GM12878 (cell line): ENCODE measurements at regions not wholly inside any gene's neighbourhood (a gene's known extent, or its start where the extent isn't known, plus 50 kb on each side); places are given as distances from the start of the nearest gene placed in this dataset.

Source experiments
- ATAC-seq: fragments of 200-7000 bp; cut with Tn5 transposase; 3 replicates; pipeline ENCODE4 v1.9.1; 2020; ENCODE audit warnings: mild to moderate bottlenecking, moderate library complexity
- BruUV-seq: library from RNA; stranded (reverse); fragments of 400-500 nt; replicated peaks from 2 replicates; lab custom pipeline; 2021; lab: Mats Ljungman, UMichigan
- CTCF ChIA-PET: fragments of 300-600 bp; sonication (Branson Sonifier 250); formaldehyde crosslinking; extraction: SDS; loops from one replicate; lab custom pipeline; 2021; ENCODE audit warnings: inconsistent platforms; lab: Yijun Ruan, JAX
- POLR2A ChIA-PET: fragments of 350-600 bp; formaldehyde crosslinking; extraction: SDS; loops from one replicate; lab custom pipeline; 2021; ENCODE audit warnings: inconsistent platforms; lab: Charles Lee
- RAD21 ChIA-PET: fragments of 300-600 bp; sonication (Branson Sonifier 250); formaldehyde crosslinking; loops from one replicate; lab custom pipeline; 2023; ENCODE audit warnings: antibody characterized with exemption; ENCODE audit not compliant: unreplicated experiment; lab: Charles Lee
- SMC1A ChIA-PET: fragments of 300-600 bp; sonication (Branson Sonifier 250); formaldehyde crosslinking; loops from one replicate; lab custom pipeline; 2023; ENCODE audit not compliant: unreplicated experiment, uncharacterized antibody; lab: Charles Lee
- DNase-seq: peaks from one replicate; pipeline ENCODE4 v3.0.0-alpha.2; 2011; ENCODE audit warnings: low read depth, low spot score
- FAIRE-seq: peaks from 3 replicates; lab custom pipeline; 2011; peaks lifted over from hg19 to GRCh38; lab: Jason Lieb, UNC
- H2AFZ ChIP-seq: 2 replicates; pipeline ENCODE4 v1.6.0; 2011; ENCODE audit warnings: low read depth, low read length, control low read depth; ENCODE audit not compliant: control insufficient read depth
- H3K27ac ChIP-seq: 2 replicates; pipeline ENCODE4 v1.5.1; 2011; ENCODE audit warnings: control low read depth; ENCODE audit not compliant: control insufficient read depth, insufficient read depth
- H3K27me3 ChIP-seq, 2 experiments: replicated peaks in 1 of 2; 2 replicates each; pipeline versions ENCODE4 v1.6.0 to v1.6.1; 2011; ENCODE audit warnings: low read length in 1 of 2; ENCODE audit not compliant: control insufficient read depth in 2 of 2, insufficient read depth in 2 of 2
- H3K36me3 ChIP-seq, 2 experiments: 2 replicates each; pipeline ENCODE4 v1.5.1; 2011; ENCODE audit warnings: low read length in 1 of 2; ENCODE audit not compliant: control insufficient read depth in 2 of 2, insufficient read depth in 2 of 2
- H3K4me1 ChIP-seq: 2 replicates; pipeline ENCODE4 v1.6.1; 2011; ENCODE audit warnings: mild to moderate bottlenecking, low read length, moderate library complexity, mixed read lengths; ENCODE audit not compliant: control insufficient read depth, insufficient read depth
- H3K4me2 ChIP-seq: 2 replicates; pipeline ENCODE4 v1.6.0; 2011; ENCODE audit warnings: control low read depth; ENCODE audit not compliant: control insufficient read depth, insufficient read depth
- H3K4me3 ChIP-seq: fragments of 200-600 bp; sonication (generic); 2 replicates; pipeline ENCODE4 v1.5.1; 2016
- H3K79me2 ChIP-seq: 2 replicates; pipeline ENCODE4 v1.6.0; 2011; ENCODE audit warnings: low read length; ENCODE audit not compliant: control insufficient read depth, insufficient read depth
- H3K9ac ChIP-seq: 2 replicates; pipeline ENCODE4 v1.8.0; 2011; ENCODE audit warnings: low read length, control low read depth, mixed read lengths; ENCODE audit not compliant: control insufficient read depth, insufficient read depth
- H3K9me3 ChIP-seq: replicated peaks from 3 replicates; pipeline ENCODE4 v1.5.1; 2011; ENCODE audit warnings: mild to moderate bottlenecking, low read length; ENCODE audit not compliant: control insufficient read depth, insufficient read depth
- H4K20me1 ChIP-seq: 2 replicates; pipeline ENCODE4 v1.6.0; 2011; ENCODE audit not compliant: control insufficient read depth, insufficient read depth
- BCL11A ChIP-seq: IDR thresholded peaks from 2 replicates; pipeline ENCODE4 v1.6.1; 2011; ENCODE audit warnings: low read depth, low read length
- BMI1 ChIP-seq: fragments of 450-650 bp; IDR thresholded peaks from 2 replicates; pipeline ENCODE4 v1.6.1; 2016; ENCODE audit warnings: mild to moderate bottlenecking, moderate library complexity, borderline replicate concordance
- ESRRA ChIP-seq: IDR thresholded peaks from 2 replicates; pipeline ENCODE4 v1.6.1; 2012; ENCODE audit warnings: mild to moderate bottlenecking, low read length, improper control_type of control experiment
- ETV6 ChIP-seq, 2 experiments: fragments of 450-650 bp in 1 of 2; IDR thresholded peaks in 1 of 2; conservative IDR thresholded peaks in 1 of 2; 2 replicates each; pipeline ENCODE4 v1.6.1; 2014; ENCODE audit warnings: antibody characterized with exemption in 1 of 2, borderline replicate concordance in 1 of 2, low read depth in 1 of 2, mild to moderate bottlenecking in 1 of 2, moderate library complexity in 1 of 2
- HDAC6 ChIP-seq: fragments of 200-600 bp; sonication (generic); IDR thresholded peaks from one replicate; pipeline ENCODE4 v1.8.0; 2017; ENCODE audit warnings: antibody characterized with exemption; ENCODE audit not compliant: unreplicated experiment
- IRF5 ChIP-seq: fragments of 450-650 bp; IDR thresholded peaks from 2 replicates; pipeline ENCODE4 v1.6.1; 2017; ENCODE audit warnings: borderline replicate concordance
- NFYA ChIP-seq: IDR thresholded peaks from 2 replicates; pipeline ENCODE4 v1.6.1; 2011; ENCODE audit warnings: low read depth, mild to moderate bottlenecking, low read length, improper control_type of control experiment, borderline replicate concordance
- RUNX3 ChIP-seq: IDR thresholded peaks from 2 replicates; pipeline ENCODE4 v1.6.1; 2012; ENCODE audit warnings: low read length, inconsistent platforms
- SMC3 ChIP-seq: IDR thresholded peaks from 2 replicates; pipeline ENCODE4 v1.6.1; 2011; ENCODE audit warnings: low read length, improper control_type of control experiment, borderline replicate concordance
- SPI1 ChIP-seq: IDR thresholded peaks from 2 replicates; pipeline ENCODE4 v1.6.1; 2011; ENCODE audit warnings: low read depth, mild to moderate bottlenecking, low read length, moderate library complexity, borderline replicate concordance; ENCODE audit not compliant: insufficient read depth
- USF2 ChIP-seq: IDR thresholded peaks from 2 replicates; pipeline ENCODE4 v1.6.1; 2011; ENCODE audit warnings: low read depth, low read length, improper control_type of control experiment, borderline replicate concordance
- WRNIP1 ChIP-seq: IDR thresholded peaks from 2 replicates; pipeline ENCODE4 v1.6.1; 2011; ENCODE audit warnings: low read depth, low read length, improper control_type of control experiment, borderline replicate concordance
- ZBTB40 ChIP-seq: fragments of 450-650 bp; IDR thresholded peaks from 2 replicates; pipeline ENCODE4 v1.6.1; 2016; ENCODE audit warnings: mild to moderate bottlenecking, moderate library complexity, borderline replicate concordance
- ZNF592 ChIP-seq: fragments of 450-650 bp; IDR thresholded peaks from 2 replicates; pipeline ENCODE4 v1.6.1; 2017; ENCODE audit warnings: mild to moderate bottlenecking, moderate library complexity
- WGBS: methylation state at CpG from one replicate; pipeline ENCODE4 v1.1.6; 2016; ENCODE audit warnings: low lambda C conversion rate; ENCODE audit not compliant: insufficient replicate concordance, insufficient coverage; ENCODE audit errors: missing lambda C conversion rate; 5-methylcytosine and 5-hydroxymethylcytosine counted together
- in situ Hi-C: fragments of 300-500 bp; cut with MboI; formaldehyde crosslinking; loops from 9 replicates; pipeline ENCODE4 v1.14.3; 2018; ENCODE audit warnings: mixed read lengths
- intact Hi-C: fragments of 100-400 bp; cut with micrococcal nuclease; formaldehyde crosslinking; loops from one replicate; pipeline ENCODE4 v1.14.2; 2022; ENCODE audit not compliant: unreplicated experiment

- H3K27me3 ChIP-seq = no peaks in the 10 kb centered on the region
- in situ Hi-C loops = no loop called here
- RAD21 ChIA-PET = no interaction called here
- H3K27ac ChIP-seq = no peak overlapping the region
- H3K4me2 ChIP-seq = no peak overlapping the region
- POLR2A ChIA-PET = no interaction called here
- no peaks in the 10 kb centered on the region for H3K36me3 ChIP-seq
- no peaks in the 10 kb centered on the region for H4K20me1 ChIP-seq
- SMC1A ChIA-PET = no interaction called here
- WGBS = 43% methylated on average over 7 of the region's 7 CpGs
- H2AFZ ChIP-seq = no peak overlapping the region
- DNase-seq (no peak), ATAC-seq (no peak), FAIRE-seq (no peak)
- intact Hi-C loops = no loop called here
- H3K9me3 ChIP-seq = no peaks in the 10 kb centered on the region; the same call in 2 of the 3 replicates
- no peak overlapping the region for H3K4me3 ChIP-seq
- no peak overlapping the region for H3K9ac ChIP-seq
- BruUV-seq = no TSS peak
- no peaks in the 10 kb centered on the region for H3K79me2 ChIP-seq
- no peaks in the 10 kb centered on the region for H3K4me1 ChIP-seq
- CTCF ChIA-PET = no interaction called here
- no peak for TF ChIP-seq USF2
- no peak for TF ChIP-seq BCL11A
- TF ChIP-seq HDAC6 = no peak
- TF ChIP-seq RUNX3 = no peak
- TF ChIP-seq ZBTB40 = no peak
- TF ChIP-seq ZNF592 = no peak
- TF ChIP-seq BMI1 = no peak
- no peak for TF ChIP-seq ETV6 (conservative IDR thresholded peaks at IDR 0.05 in 1 of 2, IDR thresholded peaks at IDR 0.05 in 1 of 2; ENCODE audit: borderline replicate concordance in 1 of 2, low read depth in 1 of 2)
- TF ChIP-seq SPI1 = no peak
- no peak for TF ChIP-seq SMC3
- TF ChIP-seq ESRRA = no peak
- no peak for TF ChIP-seq IRF5
- no peak for TF ChIP-seq WRNIP1
- TF ChIP-seq NFYA = no peak
These were observed 415.5 kb downstream of the GLRX3 start for GRCh38 chr10:130551676-130552075.
